BLaER1 (cell line): ENCODE measurements at regions not wholly inside any gene's neighbourhood (a gene's known extent, or its start where the extent isn't known, plus 50 kb on each side); places are given as distances from the start of the nearest gene placed in this dataset.

Experiments used
- H3K27ac ChIP-seq: shearing (Covaris generic); formaldehyde crosslinking; 2 replicates; pipeline ENCODE4 v1.8.1; 2022
- H3K27me3 ChIP-seq: shearing (Covaris generic); formaldehyde crosslinking; 2 replicates; pipeline ENCODE4 v1.8.1; 2022
- H3K36me3 ChIP-seq: shearing (Covaris generic); formaldehyde crosslinking; 2 replicates; pipeline ENCODE4 v1.8.1; 2022
- H3K4me1 ChIP-seq: shearing (Covaris generic); formaldehyde crosslinking; 2 replicates; pipeline ENCODE4 v1.8.1; 2022
- H3K4me2 ChIP-seq: shearing (Covaris generic); formaldehyde crosslinking; 2 replicates; pipeline ENCODE4 v1.8.1; 2022
- H3K4me3 ChIP-seq: shearing (Covaris generic); formaldehyde crosslinking; 2 replicates; pipeline ENCODE4 v1.8.1; 2022
- H3K9ac ChIP-seq: shearing (Covaris generic); formaldehyde crosslinking; 2 replicates; pipeline ENCODE4 v1.8.1; 2022
- H3K9me3 ChIP-seq: shearing (Covaris generic); formaldehyde crosslinking; 2 replicates; pipeline ENCODE4 v1.8.1; 2022
- H4K20me1 ChIP-seq: shearing (Covaris generic); formaldehyde crosslinking; 2 replicates; pipeline ENCODE4 v1.8.1; 2022
- Cebpa-rat ChIP-seq: shearing (Covaris generic); IDR thresholded peaks from 2 replicates; pipeline ENCODE4 v1.8.1; 2022

DNA sequence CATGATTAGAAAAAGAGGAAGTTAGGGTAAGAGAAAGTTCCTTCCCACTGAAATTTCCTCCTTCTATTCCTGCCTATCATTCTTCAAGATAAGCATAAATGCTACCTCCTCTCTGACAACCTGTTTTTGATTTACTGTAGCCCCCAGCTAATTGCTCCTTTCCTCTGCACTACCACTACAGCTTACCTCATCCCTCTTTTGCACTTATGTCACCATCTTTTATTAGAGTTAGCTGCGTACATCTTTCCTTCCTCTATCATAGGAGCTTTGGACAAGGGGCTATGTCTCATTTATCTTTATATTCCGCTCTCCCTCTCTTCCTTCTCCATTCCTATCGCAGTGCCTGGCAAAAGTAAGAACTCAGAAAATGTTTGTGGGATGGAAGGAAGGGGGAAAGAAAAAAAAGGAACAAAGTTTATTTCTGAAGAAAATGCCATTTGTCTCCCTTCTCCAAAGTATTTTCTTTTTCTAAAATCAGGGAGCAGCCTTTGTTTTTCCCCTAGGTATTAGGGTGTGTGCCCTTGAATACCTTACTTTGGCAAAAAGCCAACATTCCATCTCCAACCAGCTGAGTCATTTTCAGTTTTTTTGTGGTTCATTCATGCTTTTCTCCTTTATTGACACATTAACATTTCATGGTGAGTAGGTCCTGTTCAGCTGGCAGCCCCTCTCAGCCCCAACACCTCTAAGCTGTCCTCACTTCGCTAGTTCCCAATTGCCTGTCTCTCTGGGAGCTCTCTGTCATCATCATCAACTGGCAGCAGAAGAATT lies 87.6 kb upstream of the SOX2 start:
- Histone ChIP-seq H4K20me1 (no peaks in the 10 kb centered on the region), H3K27ac (no peak overlapping the region), H3K9ac (no peak overlapping the region), H3K4me2 (peak overlapping the region; percentile 37), H3K4me1 (peaks cover 12% of the 10 kb centered on the region), H3K27me3 (no peaks in the 10 kb centered on the region), H3K9me3 (no peaks in the 10 kb centered on the region), H3K36me3 (no peaks in the 10 kb centered on the region), H3K4me3 (no peak overlapping the region)
- no peak for TF ChIP-seq Cebpa-rat

DNA sequence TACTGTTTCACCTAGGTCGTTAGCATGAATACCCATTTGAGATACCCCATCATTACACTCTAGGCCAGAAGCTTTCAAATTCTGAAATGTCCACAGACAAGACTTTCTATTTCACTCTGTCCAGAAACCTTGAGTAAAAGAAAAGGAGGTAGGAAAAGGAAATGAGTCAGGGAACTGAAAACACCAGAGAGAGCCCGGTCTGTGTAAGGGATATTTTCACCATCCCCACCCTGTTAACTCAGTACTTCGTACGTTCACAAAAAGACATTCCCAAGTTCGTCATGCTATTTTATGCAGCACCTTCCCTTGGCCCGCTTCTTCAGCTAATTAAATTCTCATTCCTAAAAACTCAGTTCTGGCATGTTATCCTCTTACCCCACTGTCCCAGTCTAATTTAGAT lies 89.4 kb upstream of the SOX2 start:
- H3K4me2 ChIP-seq: no peak overlapping the region
- no peak for TF ChIP-seq Cebpa-rat
- H3K36me3 ChIP-seq: no peaks in the 10 kb centered on the region
- no peaks in the 10 kb centered on the region for H4K20me1 ChIP-seq
- no peak overlapping the region for H3K4me3 ChIP-seq
- no peak overlapping the region for H3K9ac ChIP-seq
- H3K9me3 ChIP-seq: no peaks in the 10 kb centered on the region
- H3K27me3 ChIP-seq: no peaks in the 10 kb centered on the region
- H3K27ac ChIP-seq: no peak overlapping the region
- peaks cover 12% of the 10 kb centered on the region for H3K4me1 ChIP-seq

DNA sequence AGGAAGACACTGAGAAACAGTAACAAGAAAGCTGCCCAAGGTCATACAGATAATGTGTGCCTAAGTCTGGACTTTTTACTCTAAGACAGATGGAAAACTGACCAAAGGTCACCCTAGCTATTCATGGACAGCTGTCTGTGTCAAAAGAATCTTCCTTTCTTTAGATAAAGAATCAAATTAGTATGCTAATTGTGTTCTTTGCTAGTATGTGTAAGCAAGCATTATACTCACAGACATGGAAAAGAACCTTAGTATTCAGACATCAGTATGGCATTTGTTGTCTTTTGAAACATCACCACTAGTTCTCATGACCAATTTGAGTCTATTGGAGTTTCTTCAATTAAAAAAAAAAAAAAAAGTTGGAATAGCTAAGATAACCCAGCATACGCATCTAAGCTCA lies 91.8 kb upstream of the SOX2 start:
- Histone ChIP-seq H3K27me3 (no peaks in the 10 kb centered on the region), H3K4me3 (no peak overlapping the region), H4K20me1 (no peaks in the 10 kb centered on the region), H3K27ac (no peak overlapping the region), H3K4me1 (peaks cover 12% of the 10 kb centered on the region), H3K4me2 (no peak overlapping the region), H3K9ac (no peak overlapping the region), H3K9me3 (no peaks in the 10 kb centered on the region), H3K36me3 (no peaks in the 10 kb centered on the region)
- TF ChIP-seq Cebpa-rat: no peak

DNA sequence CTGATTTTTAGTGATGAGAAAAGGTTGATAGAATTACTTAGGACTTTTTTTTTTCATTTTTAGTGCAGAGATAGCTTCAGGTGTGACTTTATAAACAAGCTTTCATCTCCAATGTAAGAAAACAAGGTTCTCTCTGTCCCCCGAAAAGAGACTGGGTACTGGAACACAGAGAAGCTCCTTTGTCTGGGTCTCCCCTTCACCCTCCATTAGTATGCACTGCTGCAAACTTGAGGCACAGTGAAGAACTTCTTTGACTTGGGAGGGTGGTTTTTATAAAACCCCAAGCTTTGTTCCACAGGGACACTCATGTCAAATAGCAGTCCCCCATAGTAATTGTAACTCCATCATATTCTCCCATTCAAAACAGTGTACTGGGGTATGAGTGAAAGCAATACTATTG lies 93.5 kb upstream of the SOX2 start:
- H3K36me3 ChIP-seq: no peaks in the 10 kb centered on the region
- H3K4me1 ChIP-seq: no peaks in the 10 kb centered on the region

DNA sequence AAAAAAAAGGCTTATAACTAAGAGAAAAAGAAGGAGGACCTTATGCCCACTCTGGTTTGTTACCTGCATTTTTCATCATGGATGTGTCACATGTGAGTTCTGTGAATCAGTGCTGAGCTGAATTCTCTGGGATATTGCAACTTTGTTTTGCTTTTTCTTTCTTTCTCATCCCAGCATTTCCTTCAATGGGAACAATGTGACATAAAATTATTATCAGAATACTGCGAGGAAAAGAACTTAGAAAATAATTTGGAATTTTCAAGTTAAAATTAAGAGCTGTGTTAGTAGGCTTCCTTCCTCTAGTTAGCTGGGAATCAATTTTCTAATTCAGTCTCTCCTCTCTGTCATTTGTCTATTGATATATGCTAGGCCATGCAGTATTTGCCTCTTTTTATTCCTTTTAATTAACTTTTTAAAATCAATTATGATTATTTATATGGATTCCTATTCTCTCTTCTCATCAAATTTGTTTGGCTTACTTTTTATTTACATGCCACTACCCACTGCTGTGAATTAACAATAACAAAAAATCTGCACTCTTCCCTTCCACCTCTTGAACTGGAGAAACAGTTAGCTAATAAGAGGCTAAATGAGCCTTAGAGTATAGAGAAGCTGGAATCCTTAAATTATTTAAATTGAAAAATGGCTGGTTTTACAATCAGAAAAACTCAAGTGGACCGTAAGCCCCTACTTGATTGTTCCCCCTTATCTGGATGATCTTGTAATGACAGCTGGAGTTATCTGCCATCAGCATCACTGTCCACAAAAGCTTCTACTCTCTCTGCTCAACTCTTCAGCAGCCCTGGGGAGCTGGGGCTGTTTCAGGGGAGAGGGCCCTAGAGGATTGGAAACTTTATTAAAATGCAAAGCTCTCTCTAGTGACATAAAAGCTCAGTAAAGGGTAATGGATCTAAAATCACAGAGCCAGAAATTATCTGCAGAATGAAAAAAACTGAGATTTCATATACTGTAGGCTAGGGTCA lies 95.3 kb upstream of the SOX2 start:
- H3K27ac ChIP-seq: no peak overlapping the region
- no peaks in the 10 kb centered on the region for H3K27me3 ChIP-seq
- no peaks in the 10 kb centered on the region for H3K4me1 ChIP-seq
- H3K9ac ChIP-seq: no peak overlapping the region
- no peaks in the 10 kb centered on the region for H3K36me3 ChIP-seq
- H3K4me2 ChIP-seq: no peak overlapping the region
- TF ChIP-seq Cebpa-rat: no peak
- no peak overlapping the region for H3K4me3 ChIP-seq
- no peaks in the 10 kb centered on the region for H4K20me1 ChIP-seq
- no peaks in the 10 kb centered on the region for H3K9me3 ChIP-seq

More for the DNA sequence above, 93.5 kb upstream of the SOX2 start:
- H4K20me1 ChIP-seq: no peaks in the 10 kb centered on the region
- TF ChIP-seq Cebpa-rat: no peak
- H3K27me3 ChIP-seq: no peaks in the 10 kb centered on the region
- H3K4me3 ChIP-seq: no peak overlapping the region
- no peak overlapping the region for H3K4me2 ChIP-seq
- no peaks in the 10 kb centered on the region for H3K9me3 ChIP-seq
- no peak overlapping the region for H3K9ac ChIP-seq
- no peak overlapping the region for H3K27ac ChIP-seq

DNA sequence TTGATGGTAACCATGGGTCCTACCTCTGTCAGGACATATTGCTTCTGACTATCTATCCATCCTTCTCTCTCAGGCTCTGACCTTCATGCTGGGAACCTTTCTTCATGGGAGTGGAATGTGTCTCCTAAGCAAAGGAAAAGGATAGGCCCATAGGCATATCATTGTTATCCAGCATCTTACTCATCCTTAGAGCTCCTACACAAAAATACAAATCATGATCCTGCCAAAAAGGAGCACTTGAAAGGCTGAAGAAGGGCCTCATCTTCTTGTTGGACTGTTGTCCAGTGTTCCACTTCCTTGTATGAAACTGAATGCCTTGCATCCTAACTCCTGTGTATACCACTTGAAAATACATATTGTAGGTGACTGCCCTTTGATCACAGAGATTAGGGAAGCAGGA lies 96.1 kb upstream of the SOX2 start:
- no peaks in the 10 kb centered on the region for H3K27me3 ChIP-seq
- no peaks in the 10 kb centered on the region for H3K36me3 ChIP-seq
- H3K4me2 ChIP-seq: no peak overlapping the region
- no peaks in the 10 kb centered on the region for H3K4me1 ChIP-seq
- H3K9ac ChIP-seq: no peak overlapping the region
- TF ChIP-seq Cebpa-rat: no peak
- no peaks in the 10 kb centered on the region for H4K20me1 ChIP-seq
- no peaks in the 10 kb centered on the region for H3K9me3 ChIP-seq
- H3K27ac ChIP-seq: no peak overlapping the region
- H3K4me3 ChIP-seq: no peak overlapping the region

DNA sequence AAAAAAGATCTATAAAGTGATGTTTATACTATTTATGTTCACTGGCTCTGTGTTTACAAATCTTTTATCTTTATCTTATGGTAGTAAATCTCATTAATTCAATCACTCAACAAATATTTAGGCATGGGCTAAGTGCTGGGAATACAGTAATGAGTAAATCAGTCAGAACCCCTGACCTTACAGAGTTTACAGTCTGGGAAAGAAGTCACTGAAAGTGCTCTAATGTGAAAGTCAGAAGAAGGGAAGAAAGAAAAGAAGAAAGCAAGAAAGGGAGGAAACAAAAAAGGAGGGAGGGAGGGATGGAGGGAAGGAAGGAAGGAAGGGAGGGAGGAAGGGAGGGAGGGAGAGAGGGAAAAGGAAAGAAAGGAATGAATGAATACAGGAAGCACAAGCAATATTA lies 96.8 kb upstream of the SOX2 start:
- H4K20me1 ChIP-seq: no peaks in the 10 kb centered on the region
- no peak overlapping the region for H3K9ac ChIP-seq
- H3K27ac ChIP-seq: no peak overlapping the region
- H3K36me3 ChIP-seq: no peaks in the 10 kb centered on the region
- no peak overlapping the region for H3K4me3 ChIP-seq
- H3K4me2 ChIP-seq: no peak overlapping the region
- TF ChIP-seq Cebpa-rat: no peak
- H3K4me1 ChIP-seq: no peaks in the 10 kb centered on the region
- no peaks in the 10 kb centered on the region for H3K9me3 ChIP-seq
- no peaks in the 10 kb centered on the region for H3K27me3 ChIP-seq

DNA sequence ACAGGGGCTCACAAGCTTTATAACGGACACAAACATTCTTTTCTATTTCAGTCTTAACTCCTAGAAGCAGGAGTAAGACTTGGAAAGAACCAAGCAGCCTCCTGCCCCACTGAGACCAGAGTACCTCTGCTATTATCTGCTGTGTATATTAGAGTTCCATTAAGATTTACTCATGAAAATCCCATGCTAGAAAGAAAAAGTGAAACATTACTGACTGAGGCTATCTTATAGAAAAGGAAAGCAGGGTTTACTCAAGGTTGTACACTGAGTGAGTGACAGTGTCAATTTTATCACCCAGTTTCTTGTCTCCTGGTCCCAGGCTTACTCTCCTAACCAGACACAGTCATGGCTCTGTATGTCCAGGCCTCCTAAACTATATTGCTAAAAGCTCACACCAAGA lies 97.9 kb upstream of the SOX2 start:
- Histone ChIP-seq H3K9me3 (no peaks in the 10 kb centered on the region), H3K4me3 (no peak overlapping the region), H4K20me1 (no peaks in the 10 kb centered on the region), H3K9ac (no peak overlapping the region), H3K27me3 (no peaks in the 10 kb centered on the region), H3K27ac (no peak overlapping the region), H3K4me2 (no peak overlapping the region), H3K4me1 (no peaks in the 10 kb centered on the region), H3K36me3 (no peaks in the 10 kb centered on the region)
- no peak for TF ChIP-seq Cebpa-rat

DNA sequence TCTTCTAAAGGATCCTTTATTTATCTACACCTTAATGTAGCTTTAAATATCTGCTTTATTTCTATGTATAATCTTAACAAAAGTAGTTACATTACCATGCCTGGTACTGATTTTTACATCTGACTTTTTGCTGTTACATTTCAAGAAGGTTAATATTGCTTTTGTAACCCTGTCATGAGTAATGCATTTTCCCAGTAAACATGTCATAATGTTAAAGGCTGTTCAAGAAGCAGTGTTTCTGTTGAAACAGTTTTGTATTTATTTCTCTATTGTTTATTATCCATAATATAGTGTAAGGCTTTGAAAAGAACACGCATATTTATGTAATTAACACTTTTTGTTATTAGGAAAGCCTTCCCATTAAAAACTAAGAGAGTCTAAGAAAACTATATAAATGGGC lies 98.5 kb upstream of the SOX2 start:
- no peak for TF ChIP-seq Cebpa-rat
- H3K9ac ChIP-seq: no peak overlapping the region
- no peaks in the 10 kb centered on the region for H3K4me1 ChIP-seq
- no peaks in the 10 kb centered on the region for H4K20me1 ChIP-seq
- no peak overlapping the region for H3K27ac ChIP-seq
- H3K36me3 ChIP-seq: no peaks in the 10 kb centered on the region
- no peak overlapping the region for H3K4me3 ChIP-seq
- H3K4me2 ChIP-seq: no peak overlapping the region
- H3K27me3 ChIP-seq: no peaks in the 10 kb centered on the region
- H3K9me3 ChIP-seq: no peaks in the 10 kb centered on the region

DNA sequence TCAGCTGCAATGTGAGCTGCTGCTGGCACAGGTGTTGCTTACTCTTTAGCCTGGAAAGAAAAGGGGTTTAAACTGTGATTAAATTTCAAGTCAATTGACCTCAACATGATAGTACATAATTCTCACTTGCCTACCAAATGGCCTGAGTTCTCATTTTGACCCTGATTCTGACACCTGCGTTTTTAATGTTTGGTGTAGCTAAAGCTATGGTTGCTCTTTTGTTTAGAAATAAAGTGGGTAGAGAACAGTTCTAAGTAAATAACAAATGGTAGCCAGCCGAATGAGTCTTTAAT lies 100.8 kb upstream of the SOX2 start:
- Histone ChIP-seq H4K20me1 (no peaks in the 10 kb centered on the region), H3K36me3 (no peaks in the 10 kb centered on the region), H3K9me3 (no peaks in the 10 kb centered on the region), H3K27ac (no peak overlapping the region), H3K4me1 (no peaks in the 10 kb centered on the region), H3K4me2 (no peak overlapping the region), H3K27me3 (no peaks in the 10 kb centered on the region), H3K9ac (no peak overlapping the region), H3K4me3 (no peak overlapping the region)
- TF ChIP-seq Cebpa-rat: no peak
